ENCODE measurements at regions not wholly inside any gene's neighbourhood (a gene's known extent, or its start where the extent isn't known, plus 50 kb on each side); places are given as distances from the start of the nearest gene placed in this dataset.

- TF ChIP-seq, protein P1, sequence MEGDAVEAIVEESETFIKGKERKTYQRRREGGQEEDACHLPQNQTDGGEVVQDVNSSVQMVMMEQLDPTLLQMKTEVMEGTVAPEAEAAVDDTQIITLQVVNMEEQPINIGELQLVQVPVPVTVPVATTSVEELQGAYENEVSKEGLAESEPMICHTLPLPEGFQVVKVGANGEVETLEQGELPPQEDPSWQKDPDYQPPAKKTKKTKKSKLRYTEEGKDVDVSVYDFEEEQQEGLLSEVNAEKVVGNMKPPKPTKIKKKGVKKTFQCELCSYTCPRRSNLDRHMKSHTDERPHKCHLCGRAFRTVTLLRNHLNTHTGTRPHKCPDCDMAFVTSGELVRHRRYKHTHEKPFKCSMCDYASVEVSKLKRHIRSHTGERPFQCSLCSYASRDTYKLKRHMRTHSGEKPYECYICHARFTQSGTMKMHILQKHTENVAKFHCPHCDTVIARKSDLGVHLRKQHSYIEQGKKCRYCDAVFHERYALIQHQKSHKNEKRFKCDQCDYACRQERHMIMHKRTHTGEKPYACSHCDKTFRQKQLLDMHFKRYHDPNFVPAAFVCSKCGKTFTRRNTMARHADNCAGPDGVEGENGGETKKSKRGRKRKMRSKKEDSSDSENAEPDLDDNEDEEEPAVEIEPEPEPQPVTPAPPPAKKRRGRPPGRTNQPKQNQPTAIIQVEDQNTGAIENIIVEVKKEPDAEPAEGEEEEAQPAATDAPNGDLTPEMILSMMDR (IDR thresholded peaks at IDR 0.05) = no peak
- no peak for TF ChIP-seq POLR2A (IDR thresholded peaks at IDR 0.05)
Measured at GRCh38 chr14:100640471-100641273, 53.5 kb upstream of the BEGAIN start.
